ENCODE measurements at regions not wholly inside any gene's neighbourhood (a gene's known extent, or its start where the extent isn't known, plus 50 kb on each side); places are given as distances from the start of the nearest gene placed in this dataset.

DNA sequence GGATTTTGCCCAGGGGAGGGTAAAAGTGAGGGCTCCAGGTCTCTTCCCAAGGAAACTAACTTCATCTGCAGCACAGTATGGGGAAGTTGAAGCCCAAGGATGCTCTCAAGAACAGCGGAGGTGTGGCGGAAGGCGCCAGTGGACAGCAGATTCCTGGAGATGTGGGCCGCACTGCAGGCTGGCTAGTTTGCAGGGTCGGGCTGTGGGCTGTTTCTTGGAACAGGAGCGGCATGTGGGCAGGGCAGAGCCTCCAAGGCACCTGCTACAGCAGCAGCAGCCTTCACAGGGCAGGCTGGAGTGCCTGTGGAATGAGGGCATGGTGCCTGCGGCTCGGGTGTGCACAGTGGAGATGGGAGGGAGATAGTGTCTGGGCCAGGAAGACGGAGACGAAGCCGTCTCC, 100.0 kb upstream of the SFSWAP start:
- no peak for DNase-seq (ENCODE audit: low read depth in 2 of 2)

DNA sequence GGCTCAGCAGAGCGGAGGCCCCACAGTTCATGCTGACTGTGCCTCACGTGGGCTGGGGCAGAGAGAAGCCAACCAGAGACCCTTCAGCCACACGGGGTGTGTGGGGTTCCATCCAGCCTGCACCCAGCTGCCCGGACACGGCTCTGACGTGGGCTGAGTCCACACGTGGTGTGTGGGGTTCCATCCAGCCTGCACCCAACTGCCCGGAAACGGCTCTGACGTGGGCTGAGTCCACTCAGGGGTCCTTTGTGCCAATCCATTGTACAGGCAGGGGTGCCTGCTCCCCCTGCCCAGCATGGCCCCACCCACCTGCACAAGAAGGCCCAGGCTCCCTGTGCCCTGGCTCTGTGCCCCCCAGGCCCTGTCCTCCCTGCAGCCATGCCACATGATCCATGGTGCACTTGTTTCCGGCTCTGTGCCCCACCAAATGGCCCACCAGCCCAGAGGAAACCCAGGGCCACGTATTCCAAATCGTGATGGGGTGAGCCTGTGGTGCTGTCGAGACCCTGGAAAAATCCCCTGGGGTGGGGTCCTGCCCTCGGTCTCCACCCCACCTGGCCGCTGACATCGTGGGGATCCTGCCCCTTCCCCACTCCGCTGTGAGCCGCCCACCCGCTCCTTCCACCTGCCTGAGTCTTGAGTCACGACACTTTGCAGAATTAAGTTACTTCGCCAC, 99.3 kb upstream of the SFSWAP start:
- no peak for DNase-seq (ENCODE audit: low read depth in 2 of 2)

DNA sequence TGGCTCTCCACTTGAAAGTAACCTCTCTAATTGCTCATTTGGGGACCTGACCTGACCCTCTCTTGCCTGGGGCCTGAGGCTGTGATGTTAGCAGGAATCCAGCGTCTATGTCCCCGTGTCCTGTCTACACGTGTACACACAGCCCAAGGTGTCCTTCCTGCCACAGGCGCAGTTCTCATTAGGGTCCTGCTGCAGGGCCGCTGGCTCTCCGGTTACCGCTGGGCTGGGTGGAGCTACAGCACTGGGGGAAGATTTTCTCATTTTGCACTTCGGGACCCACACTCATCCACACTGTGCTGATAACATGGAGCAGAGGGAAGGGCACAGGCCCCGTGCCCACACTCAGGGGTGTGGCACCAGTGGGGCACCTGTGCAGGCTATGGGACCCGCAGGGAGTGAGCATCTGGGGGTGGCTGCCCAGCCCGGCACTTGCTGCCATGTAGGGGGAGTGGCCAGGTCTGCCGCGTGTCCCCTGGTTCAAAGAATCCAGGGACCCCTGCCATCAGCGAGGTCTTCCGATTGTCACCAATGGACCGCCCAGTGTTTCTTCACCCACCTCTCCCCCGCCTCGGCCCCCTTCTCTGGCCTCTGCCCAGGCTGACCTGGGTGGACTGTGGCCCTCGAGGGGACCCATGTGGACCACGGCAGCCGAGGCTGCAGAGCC, 98.7 kb upstream of the SFSWAP start:
- DNase-seq (ENCODE audit: low read depth in 2 of 2), result no peak

DNA sequence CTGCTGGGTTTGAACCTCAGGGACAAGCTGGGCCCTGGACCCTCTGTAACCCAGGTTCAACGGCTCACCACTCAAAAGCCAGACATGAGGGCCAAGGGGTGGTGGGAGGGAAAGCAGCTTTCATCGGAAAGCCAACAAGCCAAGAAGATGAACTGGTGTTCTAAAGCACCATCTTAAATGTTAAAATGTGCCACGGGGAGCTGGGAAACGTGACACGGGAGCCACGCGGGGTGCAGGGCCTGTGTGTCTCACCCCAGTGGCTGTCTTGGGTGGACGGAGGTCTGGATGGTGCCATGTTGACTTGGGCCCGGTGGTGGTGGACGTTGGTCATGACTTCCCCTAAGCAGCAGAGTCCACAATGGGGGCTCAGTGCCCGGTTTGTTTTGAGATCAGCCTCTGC, 97.7 kb upstream of the SFSWAP start:
- no peak for DNase-seq (ENCODE audit: low read depth in 2 of 2)

DNA sequence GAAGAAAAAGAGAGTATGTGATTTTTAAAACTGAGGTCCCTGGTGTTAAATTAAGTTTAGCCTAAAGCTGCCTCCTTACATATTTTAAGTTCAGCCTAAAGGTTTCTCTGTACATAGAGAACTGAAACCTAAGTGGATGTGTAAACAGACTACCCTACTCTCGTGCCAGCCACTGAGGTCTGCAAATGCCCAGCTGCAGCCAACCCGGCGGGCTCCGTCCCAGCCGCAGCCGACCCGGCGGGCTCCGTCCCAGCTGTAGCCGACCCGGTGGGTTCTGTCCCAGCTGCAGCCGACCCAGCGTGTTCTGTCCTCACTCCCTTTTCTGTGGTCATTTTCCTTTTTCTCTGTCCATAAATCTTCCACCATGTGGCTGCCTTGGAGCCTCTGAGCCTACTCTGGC, 97.2 kb upstream of the SFSWAP start:
- DNase-seq (ENCODE audit: low read depth in 2 of 2), result no peak

DNA sequence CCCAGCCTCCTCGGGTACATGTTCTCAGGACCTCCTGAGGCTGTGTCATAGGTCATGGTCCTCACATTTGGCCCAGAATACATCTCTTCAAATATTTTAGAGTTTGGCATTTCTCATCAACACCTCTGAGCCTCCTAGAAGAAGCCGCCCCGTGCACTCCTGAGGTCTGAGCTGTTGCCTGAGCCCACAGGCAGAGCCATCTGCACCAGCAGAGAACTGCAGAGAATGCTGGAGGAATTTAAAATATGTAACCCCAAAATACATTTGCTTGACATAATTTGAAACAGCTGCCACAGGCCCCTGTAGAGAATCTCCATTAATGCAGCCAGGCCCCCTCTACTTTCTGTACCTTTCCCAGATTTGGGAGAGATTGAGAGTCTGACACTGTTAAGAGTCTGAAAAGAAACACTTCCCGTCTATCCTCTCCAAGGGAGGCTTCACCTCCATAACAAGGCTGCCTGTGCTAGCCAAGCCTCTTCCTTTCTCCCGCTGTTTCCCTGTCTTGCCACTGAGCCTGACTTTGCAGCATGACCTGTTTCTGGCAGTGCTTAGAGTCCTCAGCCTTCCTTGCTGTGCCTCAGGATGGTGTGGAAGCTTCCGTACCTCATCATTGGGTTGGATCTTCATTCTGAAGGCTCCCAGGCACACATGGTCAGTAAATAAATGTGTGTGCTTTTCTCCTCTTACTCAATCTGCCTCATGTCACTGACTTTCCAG, 95.4 kb upstream of the SFSWAP start:
- DNase-seq (ENCODE audit: low read depth in 2 of 2), result no peak

DNA sequence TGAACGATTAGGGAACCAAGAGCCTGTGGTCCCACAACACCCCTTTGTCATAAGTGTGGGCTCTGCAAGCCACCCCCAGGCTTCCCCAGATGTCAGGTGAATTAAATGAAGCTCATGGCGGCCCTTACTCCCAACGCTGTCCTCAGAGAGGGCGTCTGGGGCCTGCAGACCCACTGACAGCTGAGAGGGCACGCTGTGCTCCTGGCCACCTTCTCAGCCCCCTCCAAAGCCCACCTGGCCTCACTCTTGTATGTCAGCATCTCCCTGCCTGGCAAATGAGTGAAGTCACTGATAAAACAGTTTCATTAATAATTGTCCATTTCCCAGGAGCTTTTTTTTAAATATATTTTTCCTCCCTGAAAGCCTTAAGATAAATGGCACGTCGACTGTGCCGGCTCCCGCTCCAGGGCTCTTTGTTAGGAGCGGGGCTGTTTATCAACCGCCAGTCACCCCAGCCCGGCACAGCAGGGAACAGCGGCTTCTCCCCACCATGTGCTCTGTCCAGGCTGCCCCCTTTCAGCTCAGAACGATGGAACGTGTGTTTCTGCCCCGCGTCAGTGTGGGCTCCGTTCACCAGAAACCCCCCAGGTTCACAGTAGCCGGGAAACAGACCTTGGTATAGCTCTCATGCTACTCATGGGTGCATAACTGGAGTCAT, 94.7 kb upstream of the SFSWAP start:
- DNase-seq (ENCODE audit: low read depth in 2 of 2), result no peak

DNA sequence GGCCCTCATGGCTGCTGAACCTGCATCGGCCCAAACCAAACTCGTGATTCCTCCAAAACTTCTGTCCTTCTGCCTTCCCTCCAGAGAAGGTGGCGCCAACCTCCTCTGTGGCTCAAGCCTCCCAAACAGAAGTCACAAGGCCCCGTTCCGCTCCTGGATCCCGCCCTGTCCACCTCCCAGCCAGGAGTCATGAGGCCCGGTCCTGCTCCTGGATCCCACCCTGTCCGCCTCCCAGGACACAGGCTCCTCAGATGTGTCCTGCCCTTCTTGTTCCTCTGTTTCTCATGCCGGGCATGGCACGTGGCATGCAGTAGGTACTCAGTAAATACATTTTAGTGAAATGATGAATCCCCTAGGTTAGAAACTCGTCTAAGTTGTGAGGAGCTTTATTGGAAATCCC, 94.2 kb upstream of the SFSWAP start:
- no peak for DNase-seq (ENCODE audit: low read depth in 2 of 2)

DNA sequence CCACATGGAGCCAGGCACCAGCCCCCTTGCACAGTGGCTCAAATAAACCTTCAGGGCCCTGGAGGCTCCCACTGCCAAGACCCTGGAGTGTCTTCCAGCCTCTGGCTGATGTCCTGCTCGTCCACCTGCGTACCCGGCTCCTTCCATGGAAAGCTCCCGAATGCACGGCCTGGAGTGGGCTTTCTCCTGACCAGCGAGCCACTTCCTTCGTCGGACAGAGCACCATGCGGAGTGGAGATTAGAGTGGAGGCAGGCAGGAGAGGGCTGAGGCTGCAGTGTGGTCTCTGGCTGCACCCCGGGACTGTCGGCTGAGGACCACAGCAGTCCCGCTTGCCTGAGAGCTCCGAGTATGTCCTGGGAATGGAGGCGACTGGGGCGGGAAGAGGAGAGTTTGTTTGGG, 93.7 kb upstream of the SFSWAP start:
- DNase-seq (ENCODE audit: low read depth in 2 of 2), result no peak

DNA sequence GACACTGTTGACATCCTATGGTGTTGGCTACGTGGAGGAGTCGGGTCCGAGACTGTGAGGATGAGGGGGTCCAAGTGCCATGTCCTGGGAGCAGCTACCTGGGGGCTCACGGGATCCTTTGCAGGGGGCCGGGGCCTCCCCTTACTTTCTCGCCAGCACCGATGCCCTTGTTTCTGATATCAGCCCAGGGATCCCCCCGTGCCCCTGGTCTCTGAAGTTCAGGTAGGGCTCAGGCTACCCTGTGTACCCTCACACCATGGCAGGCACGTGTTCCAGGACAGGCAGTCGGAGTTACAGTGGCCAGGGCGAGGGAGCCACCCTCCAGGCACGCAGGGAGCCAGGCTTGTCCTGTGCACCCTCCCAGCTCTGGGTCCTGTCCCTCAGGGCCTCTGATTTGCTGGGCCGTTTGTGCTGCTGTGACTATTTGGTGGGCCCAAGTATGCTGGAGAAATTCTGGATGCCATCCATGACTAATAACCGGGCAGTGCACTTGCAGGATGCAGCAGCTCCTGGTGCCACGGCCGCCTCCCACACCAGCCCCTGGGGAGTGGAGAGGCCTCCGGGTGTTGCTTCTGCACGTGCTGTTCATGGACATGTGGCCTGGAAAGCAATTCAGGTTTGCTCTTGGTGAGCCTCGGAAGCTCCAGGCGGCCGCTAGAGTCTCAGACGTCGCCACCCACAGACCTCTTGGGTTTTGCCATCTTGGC, 93.1 kb upstream of the SFSWAP start:
- no peak for DNase-seq (ENCODE audit: low read depth in 2 of 2)

DNA sequence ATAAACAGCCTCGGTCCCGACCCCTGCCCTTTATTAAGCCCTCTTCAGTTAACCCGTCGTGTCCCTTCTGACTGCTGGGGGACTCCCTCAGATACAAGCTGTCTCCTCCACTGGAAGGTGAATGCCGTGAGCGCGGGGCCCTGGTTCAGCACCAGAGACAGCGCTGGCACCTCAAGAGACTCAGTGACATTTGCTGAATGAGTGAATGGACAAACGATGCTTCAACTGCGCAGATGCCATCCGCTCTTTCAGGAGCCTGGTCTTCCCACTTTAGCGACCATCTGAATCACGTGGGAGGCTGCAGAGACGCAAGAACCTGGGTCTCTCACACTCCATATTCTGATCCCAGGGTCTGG, 92.6 kb upstream of the SFSWAP start:
- DNase-seq (ENCODE audit: low read depth in 2 of 2), result no peak

DNA sequence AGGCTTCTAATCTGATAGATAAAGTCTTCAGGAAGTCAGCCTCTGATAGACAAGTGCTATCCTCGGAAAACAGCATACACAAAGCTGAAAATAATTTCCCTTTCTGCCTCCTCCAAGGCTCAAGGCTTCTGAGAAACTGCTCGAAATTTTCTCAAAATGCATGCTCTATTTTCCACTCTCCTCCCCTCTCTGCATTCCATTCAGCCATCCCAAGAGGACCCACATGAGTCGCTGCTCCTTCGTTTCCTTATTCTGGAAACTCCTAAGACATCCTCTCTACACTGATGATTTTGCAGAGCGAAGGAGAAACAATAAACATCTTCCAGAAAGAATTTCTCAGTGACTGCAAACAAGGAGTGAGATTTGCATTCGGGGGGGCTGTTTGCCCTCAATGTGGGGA, 92.2 kb upstream of the SFSWAP start:
- no peak for DNase-seq (ENCODE audit: low read depth in 2 of 2)

DNA sequence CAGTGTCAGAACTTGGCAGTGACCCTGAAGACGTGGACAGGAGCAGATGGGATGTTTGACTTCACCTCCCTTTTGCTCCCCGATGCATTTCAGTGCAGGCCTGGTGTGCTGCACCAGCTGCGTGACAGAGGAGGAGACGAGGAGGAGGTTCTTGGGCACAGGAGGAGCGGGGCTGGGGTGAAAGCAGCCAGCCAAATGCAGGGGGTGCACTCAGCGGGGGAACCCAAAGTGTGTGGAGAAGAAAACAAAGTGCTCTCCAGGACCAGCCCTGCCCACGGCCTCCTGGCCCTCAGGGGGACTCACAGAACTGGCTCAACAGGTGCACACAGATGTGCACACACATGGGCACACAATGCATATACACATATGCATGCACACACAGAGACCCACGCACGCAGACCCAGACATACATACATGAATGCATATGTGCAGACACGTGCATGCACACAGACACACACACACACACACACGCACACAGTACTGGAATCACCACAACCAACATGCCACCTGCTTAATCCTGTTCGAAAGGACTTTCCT, 91.7 kb upstream of the SFSWAP start:
- no peak for DNase-seq (ENCODE audit: low read depth in 2 of 2)

DNA sequence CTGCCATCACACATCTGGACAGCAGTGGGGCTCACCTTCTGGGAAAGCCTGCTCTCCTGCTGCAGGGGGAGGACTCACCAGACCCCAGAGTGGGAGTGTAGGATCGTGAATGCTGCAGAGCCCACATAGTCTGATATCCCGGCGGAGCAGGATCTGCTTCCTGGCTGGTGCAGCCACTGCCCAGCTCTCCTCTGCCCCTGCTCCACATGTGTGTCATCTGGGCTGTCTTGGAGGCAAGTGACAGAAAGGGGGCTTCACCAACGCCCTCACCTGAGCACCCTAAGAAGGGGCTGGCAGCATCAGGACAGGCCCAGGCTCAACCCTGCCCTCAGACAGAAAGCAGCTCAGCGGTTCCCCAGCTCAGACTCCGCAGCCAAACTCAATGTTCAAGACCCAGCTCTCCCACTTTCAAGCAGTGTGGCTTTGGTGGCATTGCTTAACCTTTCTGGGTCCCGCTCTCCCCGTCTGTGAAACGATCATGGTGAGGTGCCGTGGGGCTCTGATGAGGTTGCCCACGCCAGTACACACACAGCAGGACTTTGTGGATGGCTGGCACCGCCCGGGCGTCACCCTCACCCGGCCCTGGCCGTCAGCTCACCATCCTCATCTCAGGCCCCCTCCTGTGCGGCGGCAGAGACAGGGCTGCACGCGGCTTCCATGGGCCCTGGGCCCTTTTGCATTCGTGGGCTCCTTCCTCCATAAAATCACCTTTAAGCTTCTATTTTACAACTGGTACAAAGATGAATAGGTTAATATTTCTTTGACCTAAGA, 91.0 kb upstream of the SFSWAP start:
- no peak for DNase-seq (ENCODE audit: low read depth in 2 of 2)

DNA sequence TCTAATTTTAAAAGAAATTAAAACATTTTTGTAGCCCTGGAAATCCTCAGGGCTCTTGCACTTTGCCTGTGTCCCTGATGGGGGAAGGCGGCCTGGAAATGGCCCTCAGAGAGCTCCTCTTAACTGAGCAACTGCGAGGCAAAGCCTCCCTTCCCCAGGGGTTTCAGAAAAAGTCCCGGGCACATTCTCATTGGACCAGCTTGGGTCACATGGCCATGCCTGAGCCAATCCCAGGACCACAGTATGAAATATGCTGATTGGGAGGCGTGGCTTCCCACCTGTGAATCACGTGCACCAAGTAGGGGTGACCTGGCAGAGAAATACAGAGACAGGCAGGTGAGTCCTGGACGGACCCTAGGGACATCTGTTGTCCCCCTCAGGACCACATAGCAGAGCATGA, 90.4 kb upstream of the SFSWAP start:
- DNase-seq (ENCODE audit: low read depth in 2 of 2), result no peak

DNA sequence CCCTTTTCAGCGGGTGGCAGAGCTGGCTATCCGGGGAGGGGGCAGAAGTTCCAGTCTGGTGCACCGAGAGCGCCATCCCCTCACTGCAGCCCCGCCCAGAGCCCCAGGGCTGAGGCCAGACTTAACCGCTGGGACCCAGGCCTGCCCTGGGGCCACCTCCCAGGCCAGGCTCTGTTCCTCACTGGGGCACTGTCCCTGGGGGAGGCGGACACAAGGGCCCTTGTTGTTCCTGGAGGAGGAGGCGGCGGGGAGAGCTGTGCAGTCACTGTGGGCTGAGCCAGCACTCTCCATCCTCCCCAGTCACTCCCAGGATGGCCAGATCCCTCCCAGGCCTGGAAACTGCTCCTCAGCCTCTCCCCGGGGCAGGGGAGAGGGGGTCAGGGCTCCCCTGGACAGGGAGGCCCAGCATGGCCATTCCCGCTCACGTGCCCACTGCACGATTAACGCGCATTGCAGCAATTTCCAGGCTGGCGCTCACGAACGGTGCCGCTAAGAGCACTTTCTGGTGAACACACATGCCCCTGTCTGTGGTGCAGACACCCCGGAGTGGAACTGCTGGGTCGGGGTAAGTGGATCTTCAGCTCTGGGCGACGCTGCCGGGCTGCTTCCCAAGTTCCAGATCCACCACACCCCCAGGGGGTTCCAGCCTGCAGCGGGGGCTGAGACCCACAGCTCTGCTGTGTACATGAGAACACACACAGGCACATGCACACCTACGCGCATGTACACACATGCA, 89.8 kb upstream of the SFSWAP start:
- no peak for DNase-seq (ENCODE audit: low read depth in 2 of 2)

DNA sequence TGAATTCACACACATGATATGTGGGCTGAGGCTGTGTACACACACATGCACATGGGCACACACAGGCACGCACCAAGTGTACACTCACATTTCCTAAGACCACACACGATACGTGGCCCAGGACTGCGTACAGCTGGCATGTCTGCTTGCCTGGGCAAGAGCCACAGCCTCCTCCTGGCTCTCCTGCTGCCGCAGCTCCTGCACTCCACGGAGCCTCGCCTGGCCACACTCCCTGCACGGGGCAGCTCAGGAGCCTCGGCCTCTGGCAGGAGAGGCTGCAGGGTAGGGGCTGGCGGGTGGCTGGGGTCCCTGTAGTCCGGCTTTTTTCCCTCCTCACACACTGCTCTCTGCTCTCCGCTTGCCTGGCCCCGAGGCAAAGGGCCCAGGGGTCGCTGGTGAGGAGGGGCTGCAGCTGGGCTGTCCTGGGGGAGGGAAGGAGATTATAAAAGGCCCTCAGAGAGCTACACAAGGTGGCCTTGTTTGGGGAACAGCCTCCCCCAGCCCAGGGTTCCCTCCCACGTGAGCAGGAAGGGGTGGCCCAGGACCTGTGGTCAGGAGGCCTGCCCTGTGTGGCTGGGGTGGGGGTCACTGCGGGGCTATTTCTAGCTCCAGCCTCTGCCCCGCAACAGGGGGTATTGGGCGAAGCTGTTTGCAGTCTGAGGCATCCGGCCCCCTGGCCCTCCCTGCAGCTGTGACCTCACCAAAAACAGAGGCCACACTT, 89.0 kb upstream of the SFSWAP start:
- DNase-seq (ENCODE audit: low read depth in 2 of 2), result no peak

DNA sequence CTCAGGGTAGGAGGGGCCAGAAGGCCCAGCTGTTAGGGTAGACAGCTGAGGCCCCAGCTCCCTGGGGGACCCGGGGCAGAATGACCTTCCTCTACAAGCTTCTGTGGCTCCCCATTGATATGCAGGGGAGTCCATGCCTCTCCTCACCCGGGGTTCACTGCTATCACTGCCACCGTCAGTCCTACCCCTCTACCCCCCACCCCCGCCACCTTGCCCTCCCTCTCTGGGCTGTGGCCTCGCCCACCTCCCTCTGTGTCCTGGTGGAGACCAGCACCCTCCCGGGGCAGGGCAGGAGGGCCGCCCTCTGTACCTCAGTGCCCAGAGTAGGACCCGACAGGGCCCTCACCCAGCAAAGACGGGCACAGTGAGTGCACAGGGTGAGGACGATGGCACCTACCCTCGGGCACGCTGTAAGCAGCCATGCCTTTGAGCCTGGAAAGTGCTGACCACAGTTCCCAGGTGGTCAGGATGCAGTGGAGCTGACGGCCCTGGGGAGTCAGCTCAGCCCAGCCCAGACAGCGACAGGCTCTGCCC, 88.4 kb upstream of the SFSWAP start:
- no peak for DNase-seq (ENCODE audit: low read depth in 2 of 2)
